HepG2 (cell line): ENCODE measurements at regions not wholly inside any gene's neighbourhood (a gene's known extent, or its start where the extent isn't known, plus 50 kb on each side); places are given as distances from the start of the nearest gene placed in this dataset.

Experiments
- ATAC-seq: fragments of 200-7000 bp; cut with Tn5 transposase; 3 replicates; pipeline ENCODE4 v1.9.1; 2020; ENCODE audit warnings: mild to moderate bottlenecking, moderate library complexity
- BruUV-seq: library from RNA; stranded (reverse); fragments of 400-500 nt; replicated peaks from 2 replicates; lab custom pipeline; 2021; lab: Mats Ljungman, UMichigan
- CTCF ChIA-PET: fragments of 300-600 bp; formaldehyde crosslinking; extraction: SDS; loops from one replicate; lab custom pipeline; 2021; ENCODE audit warnings: low total read pairs, inconsistent platforms, low intra/inter-chr PET ratio; lab: Yijun Ruan, JAX
- POLR2A ChIA-PET: fragments of 350-600 bp; sonication (Branson Sonifier 250); formaldehyde crosslinking; loops from one replicate; lab custom pipeline; 2020; ENCODE audit warnings: antibody characterized with exemption, inconsistent platforms; lab: Yijun Ruan, JAX
- DNase-seq: peaks from one replicate; pipeline ENCODE4 v3.0.0-alpha.2; 2015; ENCODE audit warnings: low spot score
- FAIRE-seq: peaks from 3 replicates; lab custom pipeline; 2011; peaks lifted over from hg19 to GRCh38; lab: Jason Lieb, UNC
- H2AFZ ChIP-seq: one replicate; pipeline ENCODE4 v1.6.1; 2011; ENCODE audit warnings: low read length, inconsistent platforms
- H3K27ac ChIP-seq: fragments of 300-600 bp; 3 replicates; pipeline ENCODE4 v1.8.0; 2011; ENCODE audit warnings: mixed run types, mild to moderate bottlenecking, mixed read lengths, low read length, inconsistent platforms; ENCODE audit not compliant: insufficient read depth; ENCODE audit errors: extremely low read length
- H3K27me3 ChIP-seq, 2 experiments: fragments of 200-600 bp in 1 of 2; 2 replicates in 1 of 2; 3 replicates in 1 of 2; pipeline versions ENCODE4 v1.6.0 to v1.8.0; 2011; ENCODE audit warnings: low read length in 2 of 2, mild to moderate bottlenecking in 2 of 2, moderate library complexity in 2 of 2, inconsistent platforms in 1 of 2; ENCODE audit not compliant: insufficient read depth in 2 of 2, control insufficient read depth in 1 of 2
- H3K36me3 ChIP-seq, 2 experiments: fragments of 200-600 bp in 1 of 2; replicated peaks in 1 of 2; 2 replicates in 1 of 2; 3 replicates in 1 of 2; pipeline versions ENCODE4 v1.5.1 to v1.8.0; 2011; ENCODE audit warnings: low read length in 2 of 2, inconsistent platforms in 1 of 2; ENCODE audit not compliant: insufficient read depth in 2 of 2, control insufficient read depth in 1 of 2
- H3K4me1 ChIP-seq: 2 replicates; pipeline ENCODE4 v1.5.1; 2012; ENCODE audit warnings: low read length, inconsistent platforms; ENCODE audit not compliant: insufficient read depth
- H3K4me2 ChIP-seq: 2 replicates; pipeline ENCODE4 v1.6.0; 2011; ENCODE audit warnings: low read depth, low read length, inconsistent platforms
- H3K4me3 ChIP-seq, 3 experiments: fragments of 200-600 bp in 1 of 3; sonication (generic), shearing (Covaris generic) in 1 of 3; replicated peaks in 1 of 3; 2 replicates each; pipeline ENCODE4 v1.5.1; 2011 to 2016; ENCODE audit warnings: low read length in 3 of 3, inconsistent platforms in 2 of 3, low read depth in 2 of 3, mild to moderate bottlenecking in 2 of 3, control low read depth in 1 of 3, mixed read lengths in 1 of 3; ENCODE audit not compliant: insufficient read depth in 1 of 3
- H3K79me2 ChIP-seq: one replicate; pipeline ENCODE4 v1.6.1; 2011; ENCODE audit warnings: low read length, inconsistent platforms; ENCODE audit not compliant: insufficient read depth
- H3K9ac ChIP-seq: 2 replicates; pipeline ENCODE4 v1.6.0; 2011; ENCODE audit warnings: mild to moderate bottlenecking, low read depth, low read length, inconsistent platforms; ENCODE audit not compliant: insufficient read depth
- H3K9me3 ChIP-seq: 2 replicates; pipeline ENCODE4 v1.5.1; 2012; ENCODE audit warnings: mild to moderate bottlenecking, low read length
- H4K20me1 ChIP-seq: 2 replicates; pipeline ENCODE4 v1.6.0; 2011; ENCODE audit warnings: inconsistent platforms, mild to moderate bottlenecking, low read length, moderate library complexity; ENCODE audit not compliant: insufficient read depth
- CSRNP1 ChIP-seq: sonication (generic); formaldehyde crosslinking; IDR thresholded peaks from 2 replicates; pipeline ENCODE4 v1.8.1; 2023; ENCODE audit warnings: mild to moderate bottlenecking, missing genetic modification reagents
- FOXP1 ChIP-seq, 2 experiments: fragments of 450-650 bp in 1 of 2; IDR thresholded peaks; 2 replicates each; pipeline ENCODE4 v1.6.1; 2017 to 2018; ENCODE audit warnings: antibody characterized with exemption in 1 of 2
- HDAC1 ChIP-seq: sonication (generic); formaldehyde crosslinking; IDR thresholded peaks from 2 replicates; pipeline ENCODE4 v1.5.1; 2020; ENCODE audit warnings: mild to moderate bottlenecking, missing genetic modification reagents
- HNF1A ChIP-seq, 2 experiments: sonication (generic) in 1 of 2; formaldehyde crosslinking in 1 of 2; IDR thresholded peaks; 2 replicates each; pipeline versions ENCODE4 v1.4.0 to v1.6.1; 2016 to 2020; ENCODE audit warnings: borderline replicate concordance in 1 of 2, low read depth in 1 of 2, mild to moderate bottlenecking in 1 of 2, missing genetic modification reagents in 1 of 2
- MNT ChIP-seq: fragments of 450-650 bp; IDR thresholded peaks from 2 replicates; pipeline ENCODE4 v1.6.1; 2016
- NBN ChIP-seq: fragments of 450-650 bp; conservative IDR thresholded peaks from 2 replicates; pipeline ENCODE4 v1.6.1; 2017
- ZBTB20 ChIP-seq: sonication (generic); formaldehyde crosslinking; IDR thresholded peaks from 2 replicates; pipeline ENCODE4 v1.8.1; 2023; ENCODE audit warnings: missing genetic modification reagents, low read depth, mild to moderate bottlenecking, borderline replicate concordance
- ZNF547 ChIP-seq: sonication (generic); formaldehyde crosslinking; IDR thresholded peaks from 2 replicates; pipeline ENCODE4 v1.5.1; 2020; ENCODE audit warnings: mild to moderate bottlenecking, missing genetic modification reagents
- ZNF678 ChIP-seq: sonication (generic); formaldehyde crosslinking; IDR thresholded peaks from 2 replicates; pipeline ENCODE4 v1.4.0; 2020; ENCODE audit warnings: mild to moderate bottlenecking, missing genetic modification reagents
- ZNF83 ChIP-seq: sonication (generic); formaldehyde crosslinking; IDR thresholded peaks from 2 replicates; pipeline ENCODE4 v1.4.0; 2020; ENCODE audit warnings: missing genetic modification reagents, mild to moderate bottlenecking, borderline replicate concordance
- WGBS: methylation state at CpG from one replicate; pipeline ENCODE4 v1.1.6; 2017; ENCODE audit warnings: low lambda C conversion rate; 5-methylcytosine and 5-hydroxymethylcytosine counted together
- in situ Hi-C: cut with HindIII; loops from 2 replicates; pipeline ENCODE4 v1.10.0; 2017; ENCODE audit warnings: low pct_unique_long_range_greater_than_20kb; ENCODE audit not compliant: extremely low pct_ligation_motif_present
- intact Hi-C: fragments of 100-400 bp; cut with micrococcal nuclease; formaldehyde crosslinking; loops from one replicate; pipeline ENCODE4 v1.10.0; 2022; ENCODE audit not compliant: unreplicated experiment

GRCh38 chr18:75129717-75130477 is 79.0 kb downstream of the PTGR3 start:
- BruUV-seq = no TSS peak

More at GRCh38 chr18:75129717-75130477, 79.0 kb downstream of the PTGR3 start:
- Histone ChIP-seq H3K4me2 (no peak overlapping the region), H2AFZ (no peak overlapping the region), H3K9ac (no peak overlapping the region), H3K79me2 (no peaks in the 10 kb centered on the region), H3K4me3 (no peak overlapping the region), H3K27me3 (peaks cover 0 to 35% of the 10 kb centered on the region in 2 experiments; a peak in 4 of 5 replicates), H3K36me3 (no peaks in the 10 kb centered on the region), H4K20me1 (no peaks in the 10 kb centered on the region), H3K9me3 (no peaks in the 10 kb centered on the region), H3K27ac (no peak overlapping the region), H3K4me1 (peaks cover 31% of the 10 kb centered on the region)
- no peak for FAIRE-seq
- intact Hi-C loops = no loop called here
- WGBS = 41% methylated on average over 9 of the region's 18 CpGs
- no peak for DNase-seq
- in situ Hi-C loops = no loop called here
- ChIA-PET POLR2A (no interaction called here), CTCF (no interaction called here)
- TF ChIP-seq ZNF678 (CRISPR knock-in tag) = no peak
- peak; percentile 93 for TF ChIP-seq MNT
- 0 out of 2 replicates have a peak, but pooled peaks have one; percentile 66 for TF ChIP-seq NBN
- peak; percentile 38; the same call in 1 of the 2 replicates for TF ChIP-seq FOXP1 (IDR thresholded peaks at IDR 0.05)
- no peak for TF ChIP-seq FOXP1 (CRISPR knock-in tag; IDR thresholded peaks at IDR 0.05)
- TF ChIP-seq ZNF83 (CRISPR knock-in tag) = no peak
- no peak for TF ChIP-seq HDAC1 (CRISPR knock-in tag)
- no peak for TF ChIP-seq ZNF547
- no peak for TF ChIP-seq CSRNP1 (CRISPR knock-in tag)
- TF ChIP-seq ZBTB20 (CRISPR knock-in tag) = no peak
- no peak for TF ChIP-seq HNF1A (IDR thresholded peaks at IDR 0.05; ENCODE audit: low read depth)
- no peak for TF ChIP-seq HNF1A (CRISPR knock-in tag; IDR thresholded peaks at IDR 0.05; ENCODE audit: borderline replicate concordance)
- no peak for ATAC-seq
